B cell (primary cell): ENCODE measurements at regions not wholly inside any gene's neighbourhood (a gene's known extent, or its start where the extent isn't known, plus 50 kb on each side); places are given as distances from the start of the nearest gene placed in this dataset.

Experiments
- CTCF ChIP-seq: fragments of 200-600 bp; IDR thresholded peaks from one replicate; pipeline ENCODE4 v1.8.0; 2022; ENCODE audit warnings: antibody characterized with exemption, mild to moderate bottlenecking
- EZH2 ChIP-seq: IDR thresholded peaks from 2 replicates; pipeline ENCODE4 v1.6.1; 2012; ENCODE audit warnings: borderline replicate concordance, low read depth, mild to moderate bottlenecking, moderate library complexity, low read length; ENCODE audit not compliant: insufficient read depth, poor library complexity, severe bottlenecking

- TF ChIP-seq CTCF (no peak), EZH2 (no peak)
Observed at GRCh38 chr5:96232602-96233001, 200.4 kb downstream of the PCSK1 start.
